GM12878 (cell line): ENCODE measurements at regions not wholly inside any gene's neighbourhood (a gene's known extent, or its start where the extent isn't known, plus 50 kb on each side); places are given as distances from the start of the nearest gene placed in this dataset.
"Not testable (repeated sequence)": the region's sequence is repeated elsewhere in the genome, so short reads cannot be mapped to it uniquely, and the experiment has no call there.

Experiments
- EP300 ChIP-seq, 2 experiments: fragments of 150-350 bp in 1 of 2; IDR thresholded peaks; 2 replicates each; pipeline ENCODE4 v1.6.1; 2011 to 2012; ENCODE audit warnings: low read depth in 2 of 2, low read length in 2 of 2, borderline replicate concordance in 1 of 2, improper control_type of control experiment in 1 of 2, inconsistent platforms in 1 of 2; ENCODE audit not compliant: control insufficient read depth in 1 of 2
- POLR2A ChIP-seq: IDR thresholded peaks from 2 replicates; pipeline ENCODE4 v1.6.1; 2011; ENCODE audit warnings: low read depth, mild to moderate bottlenecking, low read length
- RCOR1 ChIP-seq: conservative IDR thresholded peaks from 2 replicates; pipeline ENCODE4 v1.6.1; 2012; ENCODE audit warnings: low read depth, low read length, improper control_type of control experiment
- SMC3 ChIP-seq: IDR thresholded peaks from 2 replicates; pipeline ENCODE4 v1.6.1; 2011; ENCODE audit warnings: low read length, improper control_type of control experiment, borderline replicate concordance
- TCF3 ChIP-seq: IDR thresholded peaks from 2 replicates; pipeline ENCODE4 v1.6.1; 2012; ENCODE audit warnings: low read depth, mild to moderate bottlenecking, low read length, borderline replicate concordance; ENCODE audit not compliant: insufficient read depth
- TF ChIP-seq, protein P1 (sequence below): IDR thresholded peaks from 2 replicates; pipeline ENCODE4 v1.6.1; 2011; ENCODE audit warnings: mild to moderate bottlenecking, low read depth, low read length, moderate library complexity; ENCODE audit not compliant: insufficient replicate concordance

DNA sequence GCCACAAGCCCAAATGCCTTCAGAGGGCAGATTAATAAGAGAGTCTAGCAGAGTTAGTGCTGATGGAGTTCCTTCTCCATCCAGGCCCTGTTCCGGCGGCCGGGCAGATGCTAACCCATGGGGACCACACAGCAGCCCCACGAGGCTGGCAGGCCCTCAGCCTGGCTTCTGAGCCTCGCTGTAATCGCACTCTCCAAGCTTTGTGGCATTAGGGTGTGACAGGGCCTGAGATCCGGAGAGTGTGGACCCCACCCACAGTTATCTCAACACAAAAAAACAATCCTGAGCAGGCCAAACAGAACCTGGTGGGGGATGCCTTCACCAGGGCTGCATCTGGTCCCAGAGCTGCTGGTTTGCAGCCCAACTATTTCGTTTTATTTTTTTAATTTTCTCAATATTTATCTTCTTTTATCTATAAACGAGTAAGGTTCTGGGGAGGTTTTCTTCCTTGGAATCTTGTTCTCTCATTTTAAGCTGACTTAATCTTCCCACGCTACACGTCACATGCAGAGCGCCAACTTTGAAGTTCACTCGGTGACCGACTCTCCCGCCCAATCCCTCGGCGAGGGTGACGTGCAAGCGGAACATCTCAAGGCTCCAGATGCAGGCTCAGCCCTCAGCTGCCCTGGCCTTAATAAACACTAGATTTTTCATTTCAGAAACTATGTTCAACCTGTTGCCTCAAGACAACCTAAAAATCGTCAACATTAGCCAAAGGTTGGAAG lies 372.4 kb downstream of the BCL2L11 start:
- not testable (repeated sequence) for TF ChIP-seq POLR2A; EP300 (IDR thresholded peaks at IDR 0.05; ENCODE audit: borderline replicate concordance in 1 of 2, control insufficient read depth in 1 of 2, low read depth in 2 of 2, low read length in 2 of 2); TCF3; SMC3; RCOR1
- TF ChIP-seq, protein P1, sequence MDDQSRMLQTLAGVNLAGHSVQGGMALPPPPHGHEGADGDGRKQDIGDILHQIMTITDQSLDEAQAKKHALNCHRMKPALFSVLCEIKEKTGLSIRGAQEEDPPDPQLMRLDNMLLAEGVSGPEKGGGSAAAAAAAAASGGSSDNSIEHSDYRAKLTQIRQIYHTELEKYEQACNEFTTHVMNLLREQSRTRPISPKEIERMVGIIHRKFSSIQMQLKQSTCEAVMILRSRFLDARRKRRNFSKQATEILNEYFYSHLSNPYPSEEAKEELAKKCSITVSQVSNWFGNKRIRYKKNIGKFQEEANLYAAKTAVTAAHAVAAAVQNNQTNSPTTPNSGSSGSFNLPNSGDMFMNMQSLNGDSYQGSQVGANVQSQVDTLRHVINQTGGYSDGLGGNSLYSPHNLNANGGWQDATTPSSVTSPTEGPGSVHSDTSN: not testable (repeated sequence)
